Dendritic cell treated with granulocyte-macrophage colony-stimulating factor and Interleukin-4, amounts not matched to agents 40 ng/mL and 50 ng/mL, for 4 days (primary cell): ENCODE measurements at regions not wholly inside any gene's neighbourhood (a gene's known extent, or its start where the extent isn't known, plus 50 kb on each side); places are given as distances from the start of the nearest gene placed in this dataset.
"Not testable (repeated sequence)": the region's sequence is repeated elsewhere in the genome, so short reads cannot be mapped to it uniquely, and the experiment has no call there.

Experiments
- H3K27ac Mint-ChIP-seq: one replicate; pipeline ENCODE4 v1.8.0; 2022; ENCODE audit warnings: mild to moderate bottlenecking, mixed read lengths
- H3K27me3 Mint-ChIP-seq: one replicate; pipeline ENCODE4 v1.8.0; 2022; ENCODE audit warnings: mild to moderate bottlenecking, mixed read lengths
- H3K36me3 Mint-ChIP-seq: one replicate; pipeline ENCODE4 v1.8.0; 2022; ENCODE audit warnings: low read depth, mixed read lengths
- H3K4me1 Mint-ChIP-seq: one replicate; pipeline ENCODE4 v1.8.0; 2022; ENCODE audit warnings: low read depth, mixed read lengths
- H3K4me3 Mint-ChIP-seq: one replicate; pipeline ENCODE4 v1.8.0; 2022; ENCODE audit warnings: mild to moderate bottlenecking, moderate library complexity, mixed read lengths
- H3K9me3 Mint-ChIP-seq: one replicate; pipeline ENCODE4 v1.8.0; 2022; ENCODE audit warnings: mixed read lengths
- intact Hi-C: fragments of 100-400 bp; cut with micrococcal nuclease; formaldehyde crosslinking; loops from one replicate; pipeline ENCODE4 v1.15.0; 2022

DNA sequence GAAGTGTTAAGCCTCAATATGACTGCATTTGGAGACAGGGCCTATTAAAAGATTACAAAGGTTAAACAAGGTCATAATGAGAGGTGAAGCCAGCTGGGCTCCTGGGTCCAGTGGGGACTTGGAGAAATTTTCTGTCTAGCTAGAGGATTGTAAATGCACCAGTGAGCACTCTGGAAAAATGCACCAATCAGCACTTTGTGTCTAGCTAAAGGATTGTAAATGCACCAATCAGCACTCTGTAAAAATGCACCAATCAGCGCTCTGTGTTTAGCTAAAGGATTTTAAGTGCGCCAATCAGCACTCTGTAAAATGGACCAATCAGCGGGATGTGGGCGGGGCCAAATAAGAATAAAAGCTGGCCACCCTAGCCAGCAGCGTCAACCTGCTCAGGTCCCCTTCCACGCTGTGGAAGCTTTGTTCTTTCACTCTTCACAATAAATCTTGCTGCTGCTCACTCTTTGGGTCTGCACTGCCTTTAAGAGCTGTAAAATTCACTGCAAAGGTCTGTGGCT is 150.3 kb downstream of the MRPS30 start:
- H3K4me3 Mint-ChIP-seq, H3K36me3 Mint-ChIP-seq, H3K27me3 Mint-ChIP-seq, H3K27ac Mint-ChIP-seq, intact Hi-C loops, H3K4me1 Mint-ChIP-seq: not testable (repeated sequence)
- peaks cover 18% of the 10 kb centered on the region for H3K9me3 Mint-ChIP-seq

DNA sequence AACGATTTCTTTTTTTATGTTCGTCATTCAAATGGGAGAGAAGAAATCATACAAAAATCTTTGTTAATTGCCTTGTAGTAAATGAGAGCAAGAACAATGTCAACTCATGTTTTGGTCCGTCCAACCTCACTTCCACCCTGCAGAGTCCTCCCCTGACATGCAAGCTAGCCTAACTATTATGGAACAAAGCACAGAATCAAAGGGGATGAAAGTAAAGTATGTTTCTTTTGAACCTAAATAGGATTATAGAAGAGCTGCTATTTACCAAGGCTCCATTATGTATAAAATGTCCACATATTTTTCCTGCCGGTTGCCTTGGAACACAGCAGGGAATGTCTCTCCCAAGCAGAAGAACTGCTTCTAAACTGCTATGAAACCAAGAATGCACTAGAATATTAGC is 161.1 kb downstream of the MRPS30 start:
- Mint-ChIP-seq H3K36me3 (no peaks in the 10 kb centered on the region), H3K4me1 (no peaks in the 10 kb centered on the region), H3K27me3 (no peaks in the 10 kb centered on the region), H3K27ac (no peak overlapping the region), H3K9me3 (peaks cover 40% of the 10 kb centered on the region), H3K4me3 (no peak overlapping the region)
- intact Hi-C loops, result no loop called here

DNA sequence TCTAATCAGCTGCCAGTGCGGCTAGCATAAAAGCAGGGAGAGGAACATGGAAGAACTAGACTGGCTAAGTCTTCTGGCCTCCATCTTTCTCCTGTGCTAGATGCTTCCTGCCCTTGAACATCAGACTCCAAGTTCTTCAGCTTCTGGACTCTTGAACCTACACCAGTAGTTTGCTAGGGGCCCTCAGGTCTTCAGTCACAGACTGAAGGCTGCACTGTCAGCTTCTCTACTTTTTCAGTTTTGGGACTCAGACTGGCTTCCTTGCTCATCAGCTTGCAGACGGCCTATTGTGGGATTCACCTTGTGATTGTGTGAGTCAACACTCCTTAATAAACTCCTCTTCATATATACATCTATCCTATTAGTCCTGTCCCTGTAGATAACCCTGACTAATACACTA is 162.2 kb downstream of the MRPS30 start:
- H3K4me3 Mint-ChIP-seq, H3K4me1 Mint-ChIP-seq, H3K27me3 Mint-ChIP-seq, H3K27ac Mint-ChIP-seq, intact Hi-C loops, H3K36me3 Mint-ChIP-seq: not testable (repeated sequence)
- H3K9me3 Mint-ChIP-seq, result peaks cover 43% of the 10 kb centered on the region

DNA sequence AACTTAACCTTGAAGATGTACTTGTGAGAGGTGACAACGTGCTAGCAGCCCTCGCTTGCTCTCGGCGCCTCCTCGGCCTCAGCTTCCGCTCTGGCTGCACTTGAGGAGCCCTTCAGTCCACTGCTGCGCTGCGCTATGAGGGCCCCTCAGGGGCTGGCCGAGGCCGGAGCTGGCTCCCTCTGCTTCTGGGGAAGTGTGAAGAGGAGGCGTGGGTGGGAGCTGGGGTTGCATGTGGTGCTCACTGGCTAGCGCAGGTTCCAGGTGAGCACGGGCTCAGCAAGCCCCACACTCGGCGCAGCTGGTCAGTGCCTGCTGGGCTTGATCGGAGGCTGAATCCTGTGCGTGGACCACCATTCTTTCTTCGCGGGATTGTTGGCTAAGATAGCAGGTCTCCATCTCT is 166.1 kb downstream of the MRPS30 start:
- Mint-ChIP-seq H3K4me3 (no peak overlapping the region), H3K27ac (no peak overlapping the region), H3K36me3 (no peaks in the 10 kb centered on the region), H3K4me1 (no peaks in the 10 kb centered on the region), H3K27me3 (no peaks in the 10 kb centered on the region), H3K9me3 (peaks cover 46% of the 10 kb centered on the region)
- intact Hi-C loops, result no loop called here

DNA sequence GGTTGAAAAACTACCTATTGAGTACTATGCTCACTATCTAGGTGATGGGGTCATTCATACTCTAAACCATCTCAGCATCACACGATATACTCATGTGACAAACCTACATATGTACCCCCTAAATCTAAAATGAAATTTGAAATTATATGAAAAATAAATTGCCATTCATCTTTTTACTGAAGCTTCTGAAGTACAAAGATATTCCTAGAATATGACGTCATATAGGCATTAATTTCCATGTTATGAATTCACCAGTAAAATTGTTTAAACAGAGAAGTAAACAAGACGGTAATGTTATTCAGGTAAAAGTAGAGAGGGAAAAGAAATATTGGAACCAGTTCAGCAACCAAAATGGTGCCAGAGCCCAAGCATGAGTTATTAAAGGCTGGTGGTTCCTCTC is 173.0 kb downstream of the MRPS30 start:
- Mint-ChIP-seq H3K27ac (no peak overlapping the region), H3K4me3 (no peak overlapping the region), H3K4me1 (no peaks in the 10 kb centered on the region), H3K27me3 (no peaks in the 10 kb centered on the region), H3K9me3 (peaks cover 81% of the 10 kb centered on the region), H3K36me3 (no peaks in the 10 kb centered on the region)
- intact Hi-C loops, result no loop called here

DNA sequence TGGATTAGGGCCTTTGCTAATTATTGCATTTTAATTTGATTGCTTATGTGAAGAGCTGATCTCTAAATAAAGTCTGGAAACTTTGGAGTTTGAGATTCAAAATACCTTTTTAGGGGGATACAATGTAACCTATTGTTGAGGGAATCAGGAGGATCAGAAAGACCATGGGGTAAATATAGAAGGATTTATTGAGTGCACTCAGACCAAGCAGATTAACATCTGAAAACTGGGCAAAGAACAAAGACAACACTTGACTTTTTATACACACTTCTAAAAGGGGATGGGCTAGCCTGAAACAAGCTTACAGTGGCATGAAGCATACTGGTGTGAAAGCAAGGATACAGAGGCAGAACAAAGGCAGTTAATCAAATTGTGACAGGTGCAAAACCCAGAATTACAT is 174.3 kb downstream of the MRPS30 start:
- H3K27ac Mint-ChIP-seq, result no peak overlapping the region
- no peaks in the 10 kb centered on the region for H3K27me3 Mint-ChIP-seq
- peaks cover 87% of the 10 kb centered on the region for H3K9me3 Mint-ChIP-seq
- no peaks in the 10 kb centered on the region for H3K4me1 Mint-ChIP-seq
- no peak overlapping the region for H3K4me3 Mint-ChIP-seq
- H3K36me3 Mint-ChIP-seq, result no peaks in the 10 kb centered on the region
- intact Hi-C loops, result no loop called here

- Mint-ChIP-seq H3K4me3 (no peak overlapping the region), H3K36me3 (no peaks in the 10 kb centered on the region), H3K9me3 (peaks cover 75% of the 10 kb centered on the region), H3K27ac (no peak overlapping the region), H3K27me3 (no peaks in the 10 kb centered on the region), H3K4me1 (no peaks in the 10 kb centered on the region)
- intact Hi-C loops, result no loop called here
Measured at GRCh38 chr5:44987026-44987425, 178.3 kb downstream of the MRPS30 start.

- H3K4me3 Mint-ChIP-seq, result no peak overlapping the region
- peaks cover 40% of the 10 kb centered on the region for H3K9me3 Mint-ChIP-seq
- intact Hi-C loops, result no loop called here
- H3K27ac Mint-ChIP-seq, result no peak overlapping the region
- no peaks in the 10 kb centered on the region for H3K4me1 Mint-ChIP-seq
- H3K27me3 Mint-ChIP-seq, result no peaks in the 10 kb centered on the region
- no peaks in the 10 kb centered on the region for H3K36me3 Mint-ChIP-seq
Measured at GRCh38 chr5:44991693-44992092, 182.9 kb downstream of the MRPS30 start.

- H3K4me3 Mint-ChIP-seq, result no peak overlapping the region
- no peaks in the 10 kb centered on the region for H3K27me3 Mint-ChIP-seq
- no peak overlapping the region for H3K27ac Mint-ChIP-seq
- H3K4me1 Mint-ChIP-seq, result no peaks in the 10 kb centered on the region
- peaks cover 26% of the 10 kb centered on the region for H3K9me3 Mint-ChIP-seq
- H3K36me3 Mint-ChIP-seq, result no peaks in the 10 kb centered on the region
- intact Hi-C loops, result no loop called here
Measured at GRCh38 chr5:44993286-44993685, 184.5 kb downstream of the MRPS30 start.

- Mint-ChIP-seq H3K4me1 (no peaks in the 10 kb centered on the region), H3K9me3 (peaks cover 9% of the 10 kb centered on the region), H3K36me3 (no peaks in the 10 kb centered on the region), H3K4me3 (no peak overlapping the region), H3K27me3 (no peaks in the 10 kb centered on the region), H3K27ac (no peak overlapping the region)
- intact Hi-C loops, result no loop called here
Measured at GRCh38 chr5:44997506-44997905, 188.8 kb downstream of the MRPS30 start.

- H3K27me3 Mint-ChIP-seq, H3K4me3 Mint-ChIP-seq, H3K9me3 Mint-ChIP-seq, intact Hi-C loops, H3K27ac Mint-ChIP-seq, H3K36me3 Mint-ChIP-seq, H3K4me1 Mint-ChIP-seq: not testable (repeated sequence)
Measured at GRCh38 chr5:45007102-45007501, 198.4 kb downstream of the MRPS30 start.

GRCh38 chr5:45017568-45017967 is 208.8 kb downstream of the MRPS30 start:
- H3K36me3 Mint-ChIP-seq, result no peaks in the 10 kb centered on the region
- H3K9me3 Mint-ChIP-seq, result peaks cover 29% of the 10 kb centered on the region
- intact Hi-C loops, result no loop called here
- no peak overlapping the region for H3K27ac Mint-ChIP-seq
- H3K27me3 Mint-ChIP-seq, result no peaks in the 10 kb centered on the region
- H3K4me3 Mint-ChIP-seq, result no peak overlapping the region
- no peaks in the 10 kb centered on the region for H3K4me1 Mint-ChIP-seq

GRCh38 chr5:45029553-45029952 is 220.8 kb downstream of the MRPS30 start:
- Mint-ChIP-seq H3K4me1 (no peaks in the 10 kb centered on the region), H3K4me3 (no peak overlapping the region), H3K9me3 (peaks cover 16% of the 10 kb centered on the region), H3K27ac (no peak overlapping the region), H3K27me3 (no peaks in the 10 kb centered on the region), H3K36me3 (no peaks in the 10 kb centered on the region)
- intact Hi-C loops, result no loop called here

- Mint-ChIP-seq H3K27ac (no peak overlapping the region), H3K9me3 (no peaks in the 10 kb centered on the region), H3K27me3 (no peaks in the 10 kb centered on the region), H3K36me3 (no peaks in the 10 kb centered on the region), H3K4me1 (no peaks in the 10 kb centered on the region), H3K4me3 (no peak overlapping the region)
- intact Hi-C loops, result no loop called here
Measured at GRCh38 chr5:45035991-45036390, 227.2 kb downstream of the MRPS30 start.

GRCh38 chr5:45037927-45038326 is 229.2 kb downstream of the MRPS30 start:
- Mint-ChIP-seq H3K27me3 (no peaks in the 10 kb centered on the region), H3K9me3 (no peaks in the 10 kb centered on the region), H3K36me3 (no peaks in the 10 kb centered on the region), H3K27ac (no peak overlapping the region), H3K4me1 (no peaks in the 10 kb centered on the region), H3K4me3 (no peak overlapping the region)
- intact Hi-C loops, result no loop called here
